ENCODE measurements at regions not wholly inside any gene's neighbourhood (a gene's known extent, or its start where the extent isn't known, plus 50 kb on each side); places are given as distances from the start of the nearest gene placed in this dataset.

- TF ChIP-seq MEF2D (tag; conservative IDR thresholded peaks at IDR 0.05; ENCODE audit: low read depth) (no peak), ZNF76 (CRISPR knock-in tag; IDR thresholded peaks at IDR 0.05; ENCODE audit: borderline replicate concordance) (no peak), MAX (CRISPR knock-in tag; IDR thresholded peaks at IDR 0.05) (peak; percentile 44), STAT6 (CRISPR knock-in tag; IDR thresholded peaks at IDR 0.05) (no peak), FOXP4 (CRISPR knock-in tag; IDR thresholded peaks at IDR 0.05; ENCODE audit: borderline replicate concordance) (no peak), ZNF561 (CRISPR knock-in tag; conservative IDR thresholded peaks at IDR 0.05) (no peak), ZBTB12 (CRISPR knock-in tag; IDR thresholded peaks at IDR 0.05) (no peak), FOS (IDR thresholded peaks at IDR 0.05; ENCODE audit: extremely low read depth, insufficient read length) (no peak), ZNF431 (CRISPR knock-in tag; IDR thresholded peaks at IDR 0.05) (no peak), ZNF766 (CRISPR knock-in tag; conservative IDR thresholded peaks at IDR 0.05) (peak; percentile 83), MCM2 (IDR thresholded peaks at IDR 0.05; ENCODE audit: low read depth) (no peak), ZNF512 (tag; IDR thresholded peaks at IDR 0.05) (no peak), ZC3H4 (CRISPR knock-in tag; IDR thresholded peaks at IDR 0.05; ENCODE audit: borderline replicate concordance) (no peak), ZNF584 (CRISPR knock-in tag; IDR thresholded peaks at IDR 0.05; ENCODE audit: low read depth) (no peak), EHMT2 (IDR thresholded peaks at IDR 0.05) (no peak), CBFA2T2 (conservative IDR thresholded peaks at IDR 0.05) (no peak), CBFA2T3 (IDR thresholded peaks at IDR 0.05) (no peak), GTF2A2 (tag; IDR thresholded peaks at IDR 0.05) (no peak), DIDO1 (tag; IDR thresholded peaks at IDR 0.05; ENCODE audit: low read depth) (no peak), ZNF282 (CRISPR knock-in tag; IDR thresholded peaks at IDR 0.05) (no peak), PHTF2 (CRISPR knock-in tag; IDR thresholded peaks at IDR 0.05) (no peak), POLR3A (IDR thresholded peaks at IDR 0.05; ENCODE audit: borderline replicate concordance, extremely low read depth, insufficient read depth, insufficient read length) (no peak), CSDE1 (IDR thresholded peaks at IDR 0.05) (peak in 1 of 2 experiments; percentile 48; a peak in 1 of 4 replicates)
Measured at GRCh38 chr17:409848-410542, 57.4 kb upstream of the RPH3AL start (continued).

Data from K562 (cell line).